HG03159 (cell line): ENCODE measurements at regions not wholly inside any gene's neighbourhood (a gene's known extent, or its start where the extent isn't known, plus 50 kb on each side); places are given as distances from the start of the nearest gene placed in this dataset.

Experiments used
- ATAC-seq: cut with Tn5 transposase; IDR thresholded peaks from one replicate; pipeline ENCODE4 v1.9.1; 2021; ENCODE audit warnings: mild to moderate bottlenecking, moderate library complexity; ENCODE audit not compliant: unreplicated experiment

GRCh38 chr20:6265204-6265904, 142.5 kb upstream of the FERMT1 start:
- ATAC-seq, result no peak

- no peak for ATAC-seq
Measured at GRCh38 chr20:6253396-6253795, 130.6 kb upstream of the FERMT1 start.

DNA sequence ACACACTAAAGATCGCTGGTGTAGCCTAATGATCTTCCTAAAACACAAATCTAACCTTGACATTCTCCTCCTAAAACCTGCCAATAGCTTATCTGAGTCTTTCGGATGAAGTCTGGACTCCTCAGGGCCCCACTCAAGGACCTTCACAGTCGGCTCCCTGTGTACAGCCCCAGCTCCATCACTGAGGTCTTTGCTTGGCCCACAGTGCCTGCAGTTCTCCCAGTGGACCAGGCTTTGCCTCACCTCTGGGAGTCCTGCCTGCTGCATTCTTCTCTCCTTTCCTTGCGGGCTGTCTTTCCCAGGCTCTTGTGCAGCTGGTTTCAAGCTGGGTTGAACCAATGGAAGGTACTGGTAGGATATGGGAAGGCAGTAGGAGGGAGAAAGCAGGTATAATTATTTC, 122.6 kb upstream of the FERMT1 start:
- no peak for ATAC-seq

GRCh38 chr20:6241591-6241990, 118.8 kb upstream of the FERMT1 start:
- no peak for ATAC-seq

GRCh38 chr20:6240059-6240458, 117.2 kb upstream of the FERMT1 start:
- no peak for ATAC-seq

DNA sequence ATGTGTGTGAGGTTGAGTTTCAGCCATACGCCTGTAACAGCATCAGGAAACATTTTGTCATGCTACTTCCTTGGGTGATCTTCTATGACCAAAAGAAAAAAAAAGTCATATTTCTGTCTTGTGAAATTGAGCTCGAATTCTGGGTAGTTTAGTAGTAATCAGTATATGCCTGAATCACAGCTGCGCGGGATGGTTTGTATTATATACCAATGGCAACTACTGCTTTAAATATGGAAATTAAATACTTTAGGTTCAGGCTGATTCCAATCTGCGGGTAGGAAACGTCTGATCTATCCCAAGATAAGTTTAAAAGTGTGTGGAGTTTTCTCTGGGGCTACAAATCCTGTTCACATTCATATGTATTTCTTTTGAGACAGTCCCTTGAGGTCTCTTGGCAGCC, 115.6 kb upstream of the FERMT1 start:
- no peak for ATAC-seq

- ATAC-seq, result no peak
Measured at GRCh38 chr20:6235510-6235909, 112.7 kb upstream of the FERMT1 start.

- ATAC-seq, result no peak
Measured at GRCh38 chr20:6232436-6232835, 109.6 kb upstream of the FERMT1 start.

DNA sequence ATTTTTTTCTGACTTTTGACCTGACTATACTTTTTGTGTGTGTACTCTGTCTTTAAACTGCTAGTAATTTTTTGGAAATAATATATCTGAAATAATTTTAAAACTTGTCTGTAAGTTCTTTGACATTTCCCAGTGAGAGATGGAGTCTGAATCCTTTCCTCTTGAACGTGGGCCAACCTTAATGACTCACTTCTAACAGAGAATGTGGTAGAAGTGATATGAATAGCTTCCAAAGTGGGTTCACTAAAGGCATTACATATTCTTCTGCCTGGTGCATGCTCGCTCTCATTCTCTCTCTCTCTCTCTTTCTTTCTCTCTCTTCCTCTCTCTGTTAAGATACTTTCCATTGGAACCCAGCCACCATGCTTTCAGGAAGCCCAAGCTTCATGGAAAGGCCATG, 108.7 kb upstream of the FERMT1 start:
- ATAC-seq, result no peak

DNA sequence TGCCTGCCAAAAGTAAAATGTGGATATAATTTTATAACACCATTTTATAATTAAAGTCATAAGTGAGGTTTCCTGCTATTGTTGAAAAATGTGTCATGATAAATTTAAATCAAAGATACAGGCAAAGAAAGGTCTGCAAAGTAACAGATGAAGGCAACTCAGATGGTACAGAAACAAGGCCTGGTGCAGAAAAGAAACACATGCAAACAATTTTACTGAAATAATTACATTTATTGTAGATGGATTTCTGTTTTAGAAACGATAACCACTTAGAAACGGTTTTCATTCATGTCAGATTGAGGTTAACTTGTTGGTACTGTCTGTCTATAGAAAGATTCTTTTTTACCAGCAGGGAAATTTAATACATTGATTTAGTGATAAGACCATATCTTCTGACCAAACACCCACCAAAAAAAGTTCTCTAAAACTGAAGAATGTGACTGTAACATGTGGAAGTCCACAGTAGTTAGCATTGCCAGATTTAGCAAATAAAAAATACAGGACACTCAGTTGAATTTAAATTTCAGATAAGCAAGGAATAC, 105.5 kb upstream of the FERMT1 start:
- no peak for ATAC-seq

DNA sequence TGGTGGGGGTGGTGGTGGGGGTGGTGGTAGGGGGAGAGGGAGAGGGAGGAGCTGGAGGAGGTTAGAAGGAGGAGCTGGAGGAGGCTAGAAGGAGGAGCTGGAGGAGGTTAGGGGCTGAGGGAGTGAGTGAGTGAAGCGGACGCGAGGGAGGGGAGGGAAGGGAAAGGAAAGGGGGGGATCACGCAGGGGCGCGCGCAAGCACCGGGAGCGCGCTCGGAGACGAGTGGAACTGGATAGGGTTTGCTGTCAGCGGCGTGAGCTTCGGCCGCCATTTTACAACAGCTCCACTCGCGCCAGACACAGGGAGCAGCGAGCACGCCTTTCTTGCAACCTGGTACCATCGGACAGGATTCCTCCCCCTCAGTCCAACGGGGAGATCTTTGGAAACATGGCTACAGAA, 90.5 kb upstream of the FERMT1 start:
- no peak for ATAC-seq

DNA sequence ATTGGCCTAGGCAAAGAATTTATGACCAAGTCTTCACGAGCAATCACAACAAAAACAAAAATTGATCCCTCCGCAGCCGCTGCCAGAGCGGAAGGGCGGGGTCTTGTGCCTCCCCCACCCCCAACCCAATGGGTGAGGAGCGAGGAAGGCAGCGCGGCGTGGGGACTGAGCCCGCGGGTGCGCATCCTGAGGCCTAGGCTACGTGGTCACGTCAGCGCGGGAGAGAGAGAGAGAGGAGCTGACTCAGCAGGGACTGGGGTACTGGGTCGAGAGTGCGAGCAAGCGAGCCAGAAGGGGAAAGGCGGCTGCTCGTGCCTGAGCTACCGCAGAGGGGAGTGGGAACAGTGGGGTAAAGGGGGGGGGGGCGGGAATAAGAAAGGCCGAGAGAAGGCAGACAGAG, 90.1 kb upstream of the FERMT1 start:
- ATAC-seq, result no peak

GRCh38 chr20:6209093-6209492, 86.3 kb upstream of the FERMT1 start:
- ATAC-seq, result no peak

GRCh38 chr20:6200092-6200491, 77.3 kb upstream of the FERMT1 start:
- no peak for ATAC-seq

- ATAC-seq, result no peak
Measured at GRCh38 chr20:6185268-6185667, 62.4 kb upstream of the FERMT1 start.

- ATAC-seq, result no peak
Measured at GRCh38 chr20:6184086-6184485, 61.3 kb upstream of the FERMT1 start.

- no peak for ATAC-seq
Measured at GRCh38 chr20:6180531-6180930, 57.7 kb upstream of the FERMT1 start.

GRCh38 chr20:6178537-6178936, 55.7 kb upstream of the FERMT1 start:
- no peak for ATAC-seq

- no peak for ATAC-seq
Measured at GRCh38 chr20:6173481-6173880, 50.7 kb upstream of the FERMT1 start.
